CD4-positive, alpha-beta T cell (primary cell): ENCODE measurements at regions not wholly inside any gene's neighbourhood (a gene's known extent, or its start where the extent isn't known, plus 50 kb on each side); places are given as distances from the start of the nearest gene placed in this dataset.

Source experiments
- ATAC-seq: fragments of 200-7000 bp; cut with Tn5 transposase; one replicate; pipeline ENCODE4 v1.10.0; 2022; ENCODE audit warnings: mild to moderate bottlenecking; ENCODE audit not compliant: poor library complexity
- CTCF ChIA-PET: fragments of 350-600 bp; sonication (Branson Sonifier 250); formaldehyde crosslinking; loops from one replicate; lab custom pipeline; 2021; ENCODE audit warnings: antibody characterized with exemption, inconsistent platforms; lab: Charles Lee
- POLR2A ChIA-PET: fragments of 350-600 bp; sonication (Branson Sonifier 250); formaldehyde crosslinking; loops from one replicate; lab custom pipeline; 2021; ENCODE audit warnings: antibody characterized with exemption, inconsistent platforms; lab: Charles Lee
- DNase-seq, 14 experiments: peaks; one replicate each; pipeline ENCODE4 v3.0.0-alpha.2; 2013 to 2020; ENCODE audit warnings: mixed read lengths in 2 of 14
- H3K27ac ChIP-seq, 2 donors: one replicate each; pipeline versions ENCODE4 v1.5.1 to v1.7.0; 2013; ENCODE audit warnings: low read length in 2 of 2, low read depth in 1 of 2, mild to moderate bottlenecking in 1 of 2
- H3K27me3 ChIP-seq, 2 experiments: 1 replicate in 1 of 2; 2 replicates in 1 of 2; pipeline versions ENCODE4 v1.6.1 to v1.7.0; 2013; ENCODE audit warnings: low read length in 2 of 2, control low read depth in 1 of 2, mild to moderate bottlenecking in 1 of 2, moderate library complexity in 1 of 2; ENCODE audit not compliant: insufficient read depth in 2 of 2, control insufficient read depth in 1 of 2
- H3K36me3 ChIP-seq: one replicate; pipeline ENCODE4 v1.6.1; 2013; ENCODE audit warnings: low read length, control low read depth; ENCODE audit not compliant: insufficient read depth
- H3K4me1 ChIP-seq: one replicate; pipeline ENCODE4 v1.6.1; 2013; ENCODE audit warnings: low read length, control low read depth; ENCODE audit not compliant: insufficient read depth
- H3K4me3 ChIP-seq: one replicate; pipeline ENCODE4 v1.5.1; 2013; ENCODE audit warnings: mild to moderate bottlenecking, low read length, moderate library complexity
- H3K9me3 ChIP-seq, 2 experiments: 1 replicate in 1 of 2; 2 replicates in 1 of 2; pipeline versions ENCODE4 v1.6.1 to v1.7.0; 2013; ENCODE audit warnings: low read length in 2 of 2, mild to moderate bottlenecking in 2 of 2, control low read depth in 1 of 2, moderate library complexity in 1 of 2; ENCODE audit not compliant: control insufficient read depth in 1 of 2, insufficient read depth in 1 of 2
- H3K27ac Mint-ChIP-seq: one replicate; pipeline ENCODE4 v1.8.0; 2020; ENCODE audit warnings: mixed read lengths
- H3K27me3 Mint-ChIP-seq: one replicate; pipeline ENCODE4 v1.8.0; 2021; ENCODE audit warnings: mixed read lengths
- H3K36me3 Mint-ChIP-seq: one replicate; pipeline ENCODE4 v1.8.0; 2021; ENCODE audit warnings: low read depth, mixed read lengths
- H3K4me1 Mint-ChIP-seq: one replicate; pipeline ENCODE4 v1.8.0; 2021; ENCODE audit warnings: low read depth, mixed read lengths
- H3K4me3 Mint-ChIP-seq: one replicate; pipeline ENCODE4 v1.8.0; 2020; ENCODE audit warnings: mild to moderate bottlenecking, mixed read lengths
- H3K9me3 Mint-ChIP-seq: one replicate; pipeline ENCODE4 v1.8.0; 2020; ENCODE audit warnings: mixed read lengths
- CTCF ChIP-seq: fragments of 200-600 bp; IDR thresholded peaks from one replicate; pipeline ENCODE4 v1.8.0; 2022; ENCODE audit warnings: antibody characterized with exemption, mild to moderate bottlenecking
- intact Hi-C, 2 experiments: fragments of 100-400 bp; cut with DNase I in 1 of 2; cut with micrococcal nuclease in 1 of 2; formaldehyde crosslinking; loops; one replicate each; pipeline versions ENCODE4 v1.15.1 to v1.9.0; 2023 to 2025; cut with DNase I, micrococcal nuclease

- ChIA-PET POLR2A (no interaction called here), CTCF (no interaction called here)
- Mint-ChIP-seq H3K4me3 (no peak overlapping the region), H3K27me3 (no peaks in the 10 kb centered on the region), H3K27ac (no peak overlapping the region), H3K9me3 (peaks cover 3% of the 10 kb centered on the region), H3K36me3 (no peaks in the 10 kb centered on the region), H3K4me1 (no peaks in the 10 kb centered on the region)
- Histone ChIP-seq H3K4me1 (no peaks in the 10 kb centered on the region), H3K27ac (no peak overlapping the region), H3K9me3 (no peaks in the 10 kb centered on the region), H3K36me3 (no peaks in the 10 kb centered on the region), H3K27me3 (no peaks in the 10 kb centered on the region), H3K4me3 (no peak overlapping the region)
- intact Hi-C loops, result no loop called here
- DNase-seq (no peak), ATAC-seq (no peak)
- TF ChIP-seq CTCF, result no peak
Observed at GRCh38 chrX:96182366-96182765, 502.3 kb upstream of the DIAPH2 start.

- Histone ChIP-seq H3K9me3 (no peaks in the 10 kb centered on the region), H3K27me3 (no peaks in the 10 kb centered on the region), H3K27ac (no peak overlapping the region), H3K36me3 (no peaks in the 10 kb centered on the region), H3K4me1 (no peaks in the 10 kb centered on the region), H3K4me3 (no peak overlapping the region)
- Mint-ChIP-seq H3K27me3 (no peaks in the 10 kb centered on the region), H3K9me3 (peaks cover 3% of the 10 kb centered on the region), H3K27ac (no peak overlapping the region), H3K36me3 (no peaks in the 10 kb centered on the region), H3K4me3 (no peak overlapping the region), H3K4me1 (no peaks in the 10 kb centered on the region)
- ChIA-PET CTCF (no interaction called here), POLR2A (no interaction called here)
- no peak for TF ChIP-seq CTCF
- intact Hi-C loops, result no loop called here
- DNase-seq (no peak), ATAC-seq (no peak)
Observed at GRCh38 chrX:96183391-96183790, 501.3 kb upstream of the DIAPH2 start.

- Histone ChIP-seq H3K9me3 (no peaks in the 10 kb centered on the region), H3K27ac (no peak overlapping the region), H3K4me1 (no peaks in the 10 kb centered on the region), H3K4me3 (no peak overlapping the region), H3K36me3 (no peaks in the 10 kb centered on the region), H3K27me3 (no peaks in the 10 kb centered on the region)
- POLR2A ChIA-PET, result no interaction called here
- H3K27ac Mint-ChIP-seq, result no peak overlapping the region
- ATAC-seq (no peak), DNase-seq (no peak)
- H3K4me1 Mint-ChIP-seq, result no peaks in the 10 kb centered on the region
- intact Hi-C loops, result no loop called here
- peaks cover 3% of the 10 kb centered on the region for H3K9me3 Mint-ChIP-seq
- H3K36me3 Mint-ChIP-seq, result no peaks in the 10 kb centered on the region
- TF ChIP-seq CTCF, result no peak
- CTCF ChIA-PET, result no interaction called here
- no peaks in the 10 kb centered on the region for H3K27me3 Mint-ChIP-seq
- no peak overlapping the region for H3K4me3 Mint-ChIP-seq
Observed at GRCh38 chrX:96183843-96184242, 500.8 kb upstream of the DIAPH2 start.
